Stimulated activated naive B cell treated with anti-CD40 and anti-IgM and Interleukin-4, amounts not matched to agents 10 μg/mL and 1 μg/mL and 100 μg/mL, for 72 hours (primary cell): ENCODE measurements at regions not wholly inside any gene's neighbourhood (a gene's known extent, or its start where the extent isn't known, plus 50 kb on each side); places are given as distances from the start of the nearest gene placed in this dataset.

Experiments
- ATAC-seq, 2 donors: fragments of 150-1000 bp; cut with Tn5 transposase; replicated peaks; 2 replicates each; pipeline ENCODE4 v1.10.0; 2021; ENCODE audit warnings: moderate library complexity in 1 of 2
- DNase-seq: peaks from one replicate; pipeline ENCODE4 v3.0.0; 2021
- H3K27ac Mint-ChIP-seq: one replicate; pipeline ENCODE4 v1.8.0; 2022; ENCODE audit warnings: mild to moderate bottlenecking, mixed read lengths
- H3K27me3 Mint-ChIP-seq, 2 donors: one replicate each; pipeline ENCODE4 v1.8.0; 2022; ENCODE audit warnings: mixed read lengths in 2 of 2
- H3K36me3 Mint-ChIP-seq, 2 donors: one replicate each; pipeline ENCODE4 v1.8.0; 2022; ENCODE audit warnings: mixed read lengths in 2 of 2, mild to moderate bottlenecking in 1 of 2
- H3K4me1 Mint-ChIP-seq, 2 donors: one replicate each; pipeline ENCODE4 v1.8.0; 2022; ENCODE audit warnings: mixed read lengths in 2 of 2, mild to moderate bottlenecking in 1 of 2
- H3K4me3 Mint-ChIP-seq, 2 donors: one replicate each; pipeline ENCODE4 v1.8.0; 2022; ENCODE audit warnings: mild to moderate bottlenecking in 2 of 2, mixed read lengths in 2 of 2, moderate library complexity in 1 of 2
- H3K9me3 Mint-ChIP-seq, 2 donors: one replicate each; pipeline ENCODE4 v1.8.0; 2022; ENCODE audit warnings: mixed read lengths in 2 of 2, mild to moderate bottlenecking in 1 of 2

- Mint-ChIP-seq H3K4me3 (no peak overlapping the region), H3K9me3 (no peaks in the 10 kb centered on the region), H3K36me3 (no peaks in the 10 kb centered on the region), H3K27me3 (no peaks in the 10 kb centered on the region), H3K27ac (no peak overlapping the region), H3K4me1 (no peaks in the 10 kb centered on the region)
- ATAC-seq (no peak), DNase-seq (no peak)
These were observed 171.5 kb upstream of the NTM start for GRCh38 chr11:131199015-131199280.

- Mint-ChIP-seq H3K27me3 (peaks cover 0 to under 1% of the 10 kb centered on the region in 2 donors), H3K27ac (no peak overlapping the region), H3K9me3 (no peaks in the 10 kb centered on the region), H3K4me3 (no peak overlapping the region), H3K4me1 (no peaks in the 10 kb centered on the region), H3K36me3 (no peaks in the 10 kb centered on the region)
- ATAC-seq (no peak), DNase-seq (no peak)
These were observed 168.7 kb upstream of the NTM start for GRCh38 chr11:131201674-131202073.

- H3K27ac Mint-ChIP-seq = no peak overlapping the region
- ATAC-seq (no peak), DNase-seq (no peak)
- H3K4me3 Mint-ChIP-seq = no peak overlapping the region
- H3K36me3 Mint-ChIP-seq = no peaks in the 10 kb centered on the region
- peaks cover 0 to 6% of the 10 kb centered on the region in 2 donors for H3K27me3 Mint-ChIP-seq
- H3K9me3 Mint-ChIP-seq = no peaks in the 10 kb centered on the region
- H3K4me1 Mint-ChIP-seq = no peaks in the 10 kb centered on the region
These were observed 167.4 kb upstream of the NTM start for GRCh38 chr11:131203040-131203439.

GRCh38 chr11:131204282-131204681 lies 166.1 kb upstream of the NTM start:
- Mint-ChIP-seq H3K4me3 (no peak overlapping the region), H3K4me1 (no peaks in the 10 kb centered on the region), H3K9me3 (no peaks in the 10 kb centered on the region), H3K27ac (no peak overlapping the region), H3K27me3 (peaks cover 0 to 6% of the 10 kb centered on the region in 2 donors), H3K36me3 (no peaks in the 10 kb centered on the region)
- DNase-seq (no peak), ATAC-seq (no peak)

GRCh38 chr11:131204765-131205380 lies 165.5 kb upstream of the NTM start:
- DNase-seq (no peak), ATAC-seq (no peak)
- H3K9me3 Mint-ChIP-seq = no peaks in the 10 kb centered on the region
- H3K4me3 Mint-ChIP-seq = no peak overlapping the region
- H3K27ac Mint-ChIP-seq = no peak overlapping the region
- no peaks in the 10 kb centered on the region for H3K36me3 Mint-ChIP-seq
- H3K4me1 Mint-ChIP-seq = no peaks in the 10 kb centered on the region
- H3K27me3 Mint-ChIP-seq = peaks cover 0 to 6% of the 10 kb centered on the region in 2 donors

- ATAC-seq = no peak
- peaks cover 2 to 3% of the 10 kb centered on the region in 2 donors for H3K9me3 Mint-ChIP-seq
- H3K27me3 Mint-ChIP-seq = peaks cover 0 to 6% of the 10 kb centered on the region in 2 donors
- no peak overlapping the region for H3K4me3 Mint-ChIP-seq
- H3K4me1 Mint-ChIP-seq = no peaks in the 10 kb centered on the region
- no peak overlapping the region for H3K27ac Mint-ChIP-seq
- no peaks in the 10 kb centered on the region for H3K36me3 Mint-ChIP-seq
- no peak for DNase-seq
These were observed 163.7 kb upstream of the NTM start for GRCh38 chr11:131206671-131207070.

GRCh38 chr11:131207901-131208300 lies 162.5 kb upstream of the NTM start:
- H3K36me3 Mint-ChIP-seq = no peaks in the 10 kb centered on the region
- ATAC-seq = no peak
- H3K27me3 Mint-ChIP-seq = peaks cover 0 to 6% of the 10 kb centered on the region in 2 donors
- no peaks in the 10 kb centered on the region for H3K4me1 Mint-ChIP-seq
- DNase-seq = no peak
- H3K4me3 Mint-ChIP-seq = no peak overlapping the region
- peaks cover 2 to 3% of the 10 kb centered on the region in 2 donors for H3K9me3 Mint-ChIP-seq
- H3K27ac Mint-ChIP-seq = no peak overlapping the region

- Mint-ChIP-seq H3K36me3 (no peaks in the 10 kb centered on the region), H3K4me3 (no peak overlapping the region), H3K4me1 (no peaks in the 10 kb centered on the region), H3K9me3 (peaks cover 0 to 6% of the 10 kb centered on the region in 2 donors), H3K27me3 (peaks cover 0 to 17% of the 10 kb centered on the region in 2 donors), H3K27ac (no peak overlapping the region)
- ATAC-seq (peak; percentile 25 to 34), DNase-seq (no peak)
These were observed 152.8 kb upstream of the NTM start for GRCh38 chr11:131217313-131218310.

GRCh38 chr11:131218542-131218941 lies 151.9 kb upstream of the NTM start:
- DNase-seq (no peak), ATAC-seq (no peak)
- Mint-ChIP-seq H3K27me3 (peaks cover 0 to 17% of the 10 kb centered on the region in 2 donors), H3K27ac (no peak overlapping the region), H3K4me3 (no peak overlapping the region), H3K4me1 (no peaks in the 10 kb centered on the region), H3K36me3 (no peaks in the 10 kb centered on the region), H3K9me3 (peaks cover 0 to 6% of the 10 kb centered on the region in 2 donors)

GRCh38 chr11:131219646-131220045 lies 150.8 kb upstream of the NTM start:
- Mint-ChIP-seq H3K4me1 (no peaks in the 10 kb centered on the region), H3K27me3 (peaks cover 0 to 17% of the 10 kb centered on the region in 2 donors), H3K36me3 (no peaks in the 10 kb centered on the region), H3K4me3 (no peak overlapping the region), H3K27ac (no peak overlapping the region), H3K9me3 (peaks cover 2 to 8% of the 10 kb centered on the region in 2 donors)
- DNase-seq (no peak), ATAC-seq (no peak)

GRCh38 chr11:131223198-131223991 lies 147.0 kb upstream of the NTM start:
- Mint-ChIP-seq H3K9me3 (peaks cover 7 to 9% of the 10 kb centered on the region in 2 donors), H3K27ac (no peak overlapping the region), H3K4me3 (no peak overlapping the region), H3K36me3 (no peaks in the 10 kb centered on the region), H3K4me1 (no peaks in the 10 kb centered on the region), H3K27me3 (peaks cover 0 to 6% of the 10 kb centered on the region in 2 donors)
- no peak for DNase-seq
- no peak for ATAC-seq

GRCh38 chr11:131228378-131228777 lies 142.0 kb upstream of the NTM start:
- Mint-ChIP-seq H3K4me3 (no peak overlapping the region), H3K27me3 (no peaks in the 10 kb centered on the region), H3K36me3 (no peaks in the 10 kb centered on the region), H3K4me1 (no peaks in the 10 kb centered on the region), H3K9me3 (peaks cover 4 to 7% of the 10 kb centered on the region in 2 donors), H3K27ac (no peak overlapping the region)
- ATAC-seq = no peak
- no peak for DNase-seq

GRCh38 chr11:131229221-131229620 lies 141.2 kb upstream of the NTM start:
- DNase-seq (no peak), ATAC-seq (no peak)
- Mint-ChIP-seq H3K4me3 (no peak overlapping the region), H3K9me3 (peaks cover 4 to 7% of the 10 kb centered on the region in 2 donors), H3K27me3 (no peaks in the 10 kb centered on the region), H3K27ac (no peak overlapping the region), H3K36me3 (no peaks in the 10 kb centered on the region), H3K4me1 (no peaks in the 10 kb centered on the region)

- ATAC-seq (no peak), DNase-seq (no peak)
- Mint-ChIP-seq H3K9me3 (peaks cover under 1 to 1% of the 10 kb centered on the region in 2 donors), H3K27me3 (no peaks in the 10 kb centered on the region), H3K36me3 (no peaks in the 10 kb centered on the region), H3K27ac (no peak overlapping the region), H3K4me3 (no peak overlapping the region), H3K4me1 (no peaks in the 10 kb centered on the region)
These were observed 139.0 kb upstream of the NTM start for GRCh38 chr11:131231317-131231940.
